NCI-H510A treated with DMSO at 0.1 percent for 48 hours (cell line): ENCODE measurements at regions not wholly inside any gene's neighbourhood (a gene's known extent, or its start where the extent isn't known, plus 50 kb on each side); places are given as distances from the start of the nearest gene placed in this dataset.

ENCODE experiments used
- DNase-seq: peaks from one replicate; lab custom pipeline; 2025; lab: John Stamatoyannopoulos, UW

DNA sequence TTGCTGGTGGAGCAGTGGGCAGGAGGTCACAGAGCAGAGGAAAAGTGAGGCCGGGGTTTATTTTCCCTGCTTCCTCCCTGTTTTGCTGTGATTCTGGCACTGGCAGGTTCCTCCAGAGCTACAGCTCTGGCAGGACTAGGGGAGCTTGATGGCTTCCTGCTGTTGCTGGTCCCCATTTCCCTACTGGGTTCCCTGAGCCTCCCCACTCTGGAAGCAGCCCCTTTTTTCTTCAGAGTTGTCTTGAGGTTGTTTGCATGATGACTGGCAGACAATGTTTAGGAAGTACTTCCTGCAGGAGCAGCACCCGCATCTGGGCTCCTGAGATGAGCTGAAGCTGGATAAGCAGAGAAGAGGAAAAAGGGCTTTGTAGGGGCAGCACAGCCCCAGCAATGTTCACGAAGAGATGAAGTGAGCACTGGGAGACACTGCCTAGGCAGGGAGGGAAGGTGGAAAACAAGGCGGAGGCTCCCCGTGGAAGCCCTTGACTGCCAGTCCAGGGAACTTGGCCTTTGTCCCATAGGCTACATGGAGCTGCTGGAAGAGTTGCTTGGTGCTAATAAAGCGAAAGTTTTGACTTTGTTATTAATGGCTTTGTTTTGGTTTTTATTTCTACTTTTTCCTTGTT is 126.9 kb downstream of the SLC38A6 start:
- DNase-seq, result no peak

DNA sequence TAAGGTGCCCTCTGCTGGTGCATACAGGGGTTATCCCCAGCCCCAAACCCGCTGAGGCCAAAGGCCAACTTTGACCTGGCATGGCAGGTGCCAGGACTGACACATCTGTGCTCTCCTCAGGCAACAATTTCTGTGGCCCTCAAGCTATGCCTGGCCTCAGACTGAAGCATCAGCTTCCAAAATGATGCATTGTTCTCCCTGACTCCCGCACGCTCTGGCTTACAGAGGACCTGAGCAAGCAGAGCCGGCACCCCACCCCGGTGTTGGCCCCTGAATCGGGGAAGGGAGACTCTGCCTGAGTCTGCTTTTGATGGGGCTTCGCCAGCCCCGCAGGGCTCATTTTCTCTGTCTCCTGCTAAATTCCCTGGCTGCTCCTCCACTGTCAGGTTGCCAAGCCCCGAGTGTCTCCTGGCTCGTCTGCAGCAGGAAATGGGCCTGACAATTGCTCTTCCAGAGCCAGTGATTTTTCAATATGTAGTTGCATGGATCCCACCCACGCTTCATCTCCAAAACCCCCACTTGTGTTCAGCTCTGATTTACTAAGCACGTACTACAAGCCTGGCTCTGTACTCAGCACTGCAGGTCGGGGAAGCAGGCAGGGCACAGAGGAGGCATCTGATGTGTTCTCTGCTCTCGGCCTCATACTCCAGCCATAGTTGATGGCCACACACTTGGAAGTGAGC is 126.1 kb downstream of the SLC38A6 start:
- DNase-seq, result no peak

DNA sequence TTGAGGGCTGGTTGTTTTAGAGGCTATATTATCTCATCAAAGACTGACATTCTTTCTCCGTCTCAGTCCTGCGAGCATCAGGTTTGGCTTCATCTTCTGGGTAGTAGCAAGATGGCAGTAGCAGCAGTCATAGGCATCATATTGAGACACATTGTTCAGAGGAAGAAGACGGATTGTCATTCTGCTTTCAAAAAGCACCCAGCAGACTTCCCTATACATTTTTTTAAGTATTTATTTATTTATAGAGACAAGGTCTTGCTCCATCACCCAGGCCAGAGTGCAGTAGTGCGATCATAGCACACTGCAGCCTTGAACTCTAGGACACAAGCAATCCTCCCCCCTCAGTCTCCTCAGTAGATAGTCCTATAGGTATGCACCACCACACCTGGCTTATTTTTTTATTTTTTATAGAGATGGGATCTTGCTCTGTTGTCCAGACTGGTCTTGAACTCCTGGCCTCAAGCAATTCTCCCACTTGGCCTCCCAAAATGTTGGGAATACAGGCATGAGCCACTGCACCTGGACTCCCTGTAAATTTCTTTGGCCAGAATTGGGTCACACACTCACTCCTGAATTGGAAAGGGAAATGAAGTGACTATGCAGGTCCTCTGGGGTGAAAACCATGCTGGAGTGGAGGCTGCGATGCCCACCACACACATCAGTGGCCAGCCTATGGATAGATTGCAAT is 125.4 kb downstream of the SLC38A6 start:
- no peak for DNase-seq

DNA sequence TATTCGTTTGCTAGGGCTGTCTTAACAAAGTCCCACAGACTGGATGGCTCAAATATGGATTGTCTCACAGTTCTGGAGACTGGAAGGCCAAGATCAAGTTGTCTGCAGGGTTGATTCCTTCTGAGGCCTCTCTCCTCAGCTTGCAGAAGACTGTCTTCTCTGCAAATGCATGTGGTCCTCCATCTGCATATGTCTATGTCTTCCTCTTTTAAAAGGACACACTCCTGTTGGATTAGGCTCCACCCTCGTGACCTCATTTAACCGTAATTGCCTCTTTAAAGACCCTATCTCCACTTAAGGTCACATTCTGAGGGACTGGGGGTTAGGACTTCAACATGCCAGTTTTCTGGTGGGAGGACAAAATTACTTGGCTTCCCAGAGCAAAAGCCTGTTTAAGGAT is 123.3 kb downstream of the SLC38A6 start:
- no peak for DNase-seq

DNA sequence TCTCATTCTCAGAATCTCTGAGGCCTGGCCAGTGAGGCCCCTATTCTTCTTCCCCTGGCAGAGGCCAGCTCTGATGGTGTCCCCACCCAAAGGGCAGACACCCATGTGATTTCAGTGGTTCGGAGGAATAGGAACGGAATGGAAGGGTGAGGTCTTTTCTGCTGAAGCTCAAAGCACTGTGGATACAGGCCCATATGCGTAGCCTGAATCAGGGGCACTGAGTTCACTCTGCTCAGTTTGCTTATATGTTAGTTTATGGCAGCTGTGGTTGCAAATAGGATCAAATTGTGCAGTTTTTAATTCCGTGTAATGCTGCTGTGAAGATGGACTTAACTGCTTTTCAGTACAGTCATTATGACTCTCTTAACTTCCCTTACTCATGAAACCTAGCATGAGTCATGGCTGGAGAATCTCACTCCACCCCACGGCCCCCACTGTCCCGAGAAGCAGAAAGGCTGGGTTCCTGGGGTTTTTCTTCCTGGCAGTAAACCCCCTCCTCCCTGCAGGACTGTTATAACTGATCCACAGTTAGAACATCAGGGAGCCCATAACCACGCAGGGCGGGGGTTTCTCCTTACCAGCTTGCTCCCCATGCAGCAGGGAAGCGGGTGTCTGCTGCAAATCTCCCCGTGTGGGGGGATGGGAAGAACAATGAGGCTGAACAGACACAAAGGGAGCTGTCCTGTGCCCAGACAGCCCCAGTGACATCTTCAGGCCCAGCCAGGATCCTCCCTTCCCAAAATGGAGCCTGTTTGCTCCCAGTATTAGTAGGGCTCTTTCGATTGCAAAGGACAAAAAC is 122.7 kb downstream of the SLC38A6 start:
- no peak for DNase-seq

DNA sequence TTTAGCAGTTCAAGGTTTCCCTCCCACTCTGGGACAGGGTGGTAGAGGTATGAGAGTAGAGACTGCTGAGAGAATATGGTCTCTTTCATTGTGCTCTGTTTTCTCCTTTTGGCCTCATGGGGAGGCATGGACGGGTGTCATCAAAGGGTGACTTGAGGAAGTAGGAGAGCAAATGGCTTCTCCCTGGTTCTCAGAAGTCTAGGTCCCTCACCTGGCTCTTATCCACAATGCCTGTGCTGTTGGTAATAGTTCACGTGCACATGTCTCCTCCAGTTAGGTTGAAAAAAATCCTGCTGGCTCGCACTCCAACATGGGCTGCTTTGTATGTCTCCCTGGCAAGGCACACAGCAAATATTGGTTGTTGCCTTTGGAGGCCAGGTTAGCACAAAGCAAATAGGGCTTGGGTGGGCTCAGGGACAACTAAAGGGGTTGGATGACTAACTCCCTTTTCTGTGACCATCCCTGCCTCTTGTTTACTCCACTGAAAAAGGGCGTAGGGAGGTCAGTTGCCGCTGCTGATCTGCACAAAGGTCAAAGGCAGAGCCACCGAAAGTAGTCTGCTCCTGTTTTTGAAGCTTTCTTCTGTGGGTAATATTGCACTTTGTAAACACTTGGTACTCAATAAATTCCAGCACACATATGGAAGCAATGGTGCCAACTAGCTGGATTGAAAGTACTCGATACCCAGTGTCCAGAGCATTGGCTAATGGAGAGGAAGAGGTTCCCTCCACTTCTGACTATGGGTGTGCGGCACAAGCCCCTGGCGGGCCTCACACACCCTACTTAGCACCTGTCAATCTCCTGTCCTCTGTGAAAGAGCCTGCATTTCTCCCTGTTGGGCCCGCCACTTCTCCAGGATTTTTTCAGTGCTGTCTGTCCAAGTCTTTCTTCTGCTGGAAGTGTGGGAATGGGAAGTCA is 121.8 kb downstream of the SLC38A6 start:
- no peak for DNase-seq
